Caco-2 (cell line): ENCODE measurements at regions not wholly inside any gene's neighbourhood (a gene's known extent, or its start where the extent isn't known, plus 50 kb on each side); places are given as distances from the start of the nearest gene placed in this dataset.

Experiments
- BruUV-seq: library from RNA; stranded (reverse); fragments of 400-500 nt; replicated peaks from 2 replicates; lab custom pipeline; 2021; lab: Mats Ljungman, UMichigan
- CTCF ChIA-PET: fragments of 300-600 bp; sonication (Branson Sonifier 250); formaldehyde crosslinking; loops from one replicate; lab custom pipeline; 2022; ENCODE audit warnings: antibody characterized with exemption; lab: Charles Lee
- POLR2A ChIA-PET: fragments of 300-600 bp; sonication (Branson Sonifier 250); formaldehyde crosslinking; loops from one replicate; lab custom pipeline; 2022; ENCODE audit warnings: antibody characterized with exemption; lab: Charles Lee
- DNase-seq, 2 experiments: peaks; one replicate each; pipeline versions ENCODE4 v3.0.0 to v3.0.0-alpha.2; 2020 to 2022
- H3K27me3 ChIP-seq: replicated peaks from 2 replicates; pipeline ENCODE4 v1.6.0; 2011; ENCODE audit warnings: low read length; ENCODE audit not compliant: control insufficient read depth, insufficient read depth
- H3K36me3 ChIP-seq: 2 replicates; pipeline ENCODE4 v1.5.1; 2011; ENCODE audit warnings: low read length; ENCODE audit not compliant: control insufficient read depth, insufficient read depth
- H3K4me1 ChIP-seq: fragments of 250-450 bp; sonication (Bioruptor Pico); 2 replicates; pipeline ENCODE4 v1.5.1; 2020; ENCODE audit warnings: mild to moderate bottlenecking
- H3K4me3 ChIP-seq: 2 replicates; pipeline ENCODE4 v1.5.1; 2011; ENCODE audit warnings: low read depth, mild to moderate bottlenecking, control low read depth, low read length
- H3K9me3 ChIP-seq: fragments of 250-450 bp; sonication (Bioruptor Pico); 2 replicates; pipeline ENCODE4 v1.5.1; 2020; ENCODE audit warnings: mild to moderate bottlenecking, moderate library complexity
- H3K27ac Mint-ChIP-seq: one replicate; pipeline ENCODE4 v1.8.0; 2022; ENCODE audit warnings: mixed read lengths; ENCODE audit not compliant: unreplicated experiment
- H3K27me3 Mint-ChIP-seq: one replicate; pipeline ENCODE4 v1.8.0; 2022; ENCODE audit warnings: mixed read lengths; ENCODE audit not compliant: insufficient read depth, unreplicated experiment
- H3K36me3 Mint-ChIP-seq: one replicate; pipeline ENCODE4 v1.8.0; 2022; ENCODE audit warnings: mild to moderate bottlenecking, mixed read lengths; ENCODE audit not compliant: insufficient read depth, unreplicated experiment
- H3K4me1 Mint-ChIP-seq: one replicate; pipeline ENCODE4 v1.8.0; 2022; ENCODE audit warnings: low read depth, mixed read lengths; ENCODE audit not compliant: unreplicated experiment
- H3K4me3 Mint-ChIP-seq: one replicate; pipeline ENCODE4 v1.8.0; 2022; ENCODE audit warnings: mild to moderate bottlenecking, moderate library complexity, mixed read lengths; ENCODE audit not compliant: unreplicated experiment
- H3K9me3 Mint-ChIP-seq: one replicate; pipeline ENCODE4 v1.8.0; 2022; ENCODE audit warnings: mixed read lengths; ENCODE audit not compliant: unreplicated experiment
- CTCF ChIP-seq, 2 experiments: fragments of 200-600 bp in 1 of 2; IDR thresholded peaks; 1 replicate in 1 of 2; 2 replicates in 1 of 2; pipeline versions ENCODE4 v1.5.1 to v1.8.0; 2011 to 2022; ENCODE audit warnings: antibody characterized with exemption in 1 of 2, control low read depth in 1 of 2, inconsistent platforms in 1 of 2, low read depth in 1 of 2, low read length in 1 of 2, mild to moderate bottlenecking in 1 of 2, moderate library complexity in 1 of 2; ENCODE audit not compliant: insufficient read depth in 1 of 2, severe bottlenecking in 1 of 2, unreplicated experiment in 1 of 2
- intact Hi-C: fragments of 100-400 bp; cut with micrococcal nuclease; formaldehyde crosslinking; loops from one replicate; pipeline ENCODE4 v1.10.0; 2022; ENCODE audit not compliant: unreplicated experiment

GRCh38 chr2:106706283-106706682 is 179.7 kb downstream of the ST6GAL2 start:
- no peak for DNase-seq
- TF ChIP-seq CTCF (IDR thresholded peaks at IDR 0.05; ENCODE audit: insufficient read depth in 1 of 2, low read depth in 1 of 2, low read length in 1 of 2, severe bottlenecking in 1 of 2, unreplicated experiment in 1 of 2) = no peak
- Mint-ChIP-seq H3K36me3 (no peaks in the 10 kb centered on the region), H3K9me3 (no peaks in the 10 kb centered on the region), H3K4me3 (no peak overlapping the region), H3K27me3 (peaks cover 5% of the 10 kb centered on the region), H3K27ac (no peak overlapping the region), H3K4me1 (no peaks in the 10 kb centered on the region)
- no peaks in the 10 kb centered on the region for H3K4me1 ChIP-seq
- POLR2A ChIA-PET = no interaction called here
- H3K27me3 ChIP-seq = no peaks in the 10 kb centered on the region
- no peaks in the 10 kb centered on the region for H3K36me3 ChIP-seq
- CTCF ChIA-PET = no interaction called here
- BruUV-seq = no TSS peak
- intact Hi-C loops = no loop called here
- no peak overlapping the region for H3K4me3 ChIP-seq
- H3K9me3 ChIP-seq = peaks cover 1% of the 10 kb centered on the region; the same call in 1 of the 2 replicates

- no peak overlapping the region for H3K27ac Mint-ChIP-seq
- H3K27me3 Mint-ChIP-seq = peaks cover 5% of the 10 kb centered on the region
- Histone ChIP-seq H3K27me3 (no peaks in the 10 kb centered on the region), H3K36me3 (no peaks in the 10 kb centered on the region), H3K9me3 (peaks cover 6% of the 10 kb centered on the region; the same call in 1 of the 2 replicates), H3K4me3 (no peak overlapping the region), H3K4me1 (no peaks in the 10 kb centered on the region)
- TF ChIP-seq CTCF (IDR thresholded peaks at IDR 0.05; ENCODE audit: insufficient read depth in 1 of 2, low read depth in 1 of 2, low read length in 1 of 2, severe bottlenecking in 1 of 2, unreplicated experiment in 1 of 2) = no peak
- DNase-seq = no peak
- no peaks in the 10 kb centered on the region for H3K9me3 Mint-ChIP-seq
- no peak overlapping the region for H3K4me3 Mint-ChIP-seq
- CTCF ChIA-PET = no interaction called here
- BruUV-seq = no TSS peak
- H3K4me1 Mint-ChIP-seq = no peaks in the 10 kb centered on the region
- H3K36me3 Mint-ChIP-seq = no peaks in the 10 kb centered on the region
- POLR2A ChIA-PET = no interaction called here
- intact Hi-C loops = no loop called here
Observed at GRCh38 chr2:106708209-106708608, 177.8 kb downstream of the ST6GAL2 start.

GRCh38 chr2:106709229-106709628 is 176.7 kb downstream of the ST6GAL2 start:
- Mint-ChIP-seq H3K36me3 (no peaks in the 10 kb centered on the region), H3K4me1 (no peaks in the 10 kb centered on the region), H3K4me3 (no peak overlapping the region), H3K27me3 (peaks cover 2% of the 10 kb centered on the region), H3K9me3 (no peaks in the 10 kb centered on the region), H3K27ac (no peak overlapping the region)
- TF ChIP-seq CTCF (IDR thresholded peaks at IDR 0.05; ENCODE audit: insufficient read depth in 1 of 2, low read depth in 1 of 2, low read length in 1 of 2, severe bottlenecking in 1 of 2, unreplicated experiment in 1 of 2) = no peak
- H3K4me1 ChIP-seq = no peaks in the 10 kb centered on the region
- POLR2A ChIA-PET = no interaction called here
- no peak for DNase-seq
- H3K36me3 ChIP-seq = no peaks in the 10 kb centered on the region
- peaks cover 6% of the 10 kb centered on the region; the same call in 1 of the 2 replicates for H3K9me3 ChIP-seq
- no peaks in the 10 kb centered on the region for H3K27me3 ChIP-seq
- CTCF ChIA-PET = no interaction called here
- intact Hi-C loops = no loop called here
- BruUV-seq = no TSS peak
- no peak overlapping the region for H3K4me3 ChIP-seq
